GM21515 (cell line): ENCODE measurements at regions not wholly inside any gene's neighbourhood (a gene's known extent, or its start where the extent isn't known, plus 50 kb on each side); places are given as distances from the start of the nearest gene placed in this dataset.

ENCODE experiments used
- ATAC-seq: cut with Tn5 transposase; IDR thresholded peaks from one replicate; pipeline ENCODE4 v1.9.1; 2021; ENCODE audit not compliant: unreplicated experiment

DNA sequence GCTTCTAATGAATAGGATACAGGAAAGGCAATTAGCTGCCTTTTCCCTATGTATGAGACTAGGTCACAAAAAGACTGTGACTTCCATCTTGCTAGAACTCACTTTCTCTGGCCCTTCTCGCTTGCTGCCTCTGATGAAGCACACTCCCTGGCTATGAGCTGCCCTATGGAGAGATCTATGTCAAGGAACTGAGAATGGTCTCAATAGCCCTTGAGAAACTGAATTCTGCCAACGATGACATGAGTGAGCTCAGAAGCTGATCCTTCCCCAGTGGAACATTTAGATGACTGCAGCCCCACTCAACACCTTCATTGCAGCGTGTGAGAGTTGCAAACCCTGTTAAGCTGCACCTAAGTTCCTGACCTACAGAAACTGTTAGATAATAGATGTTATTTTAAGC is 309.8 kb downstream of the COG6 start:
- no peak for ATAC-seq

DNA sequence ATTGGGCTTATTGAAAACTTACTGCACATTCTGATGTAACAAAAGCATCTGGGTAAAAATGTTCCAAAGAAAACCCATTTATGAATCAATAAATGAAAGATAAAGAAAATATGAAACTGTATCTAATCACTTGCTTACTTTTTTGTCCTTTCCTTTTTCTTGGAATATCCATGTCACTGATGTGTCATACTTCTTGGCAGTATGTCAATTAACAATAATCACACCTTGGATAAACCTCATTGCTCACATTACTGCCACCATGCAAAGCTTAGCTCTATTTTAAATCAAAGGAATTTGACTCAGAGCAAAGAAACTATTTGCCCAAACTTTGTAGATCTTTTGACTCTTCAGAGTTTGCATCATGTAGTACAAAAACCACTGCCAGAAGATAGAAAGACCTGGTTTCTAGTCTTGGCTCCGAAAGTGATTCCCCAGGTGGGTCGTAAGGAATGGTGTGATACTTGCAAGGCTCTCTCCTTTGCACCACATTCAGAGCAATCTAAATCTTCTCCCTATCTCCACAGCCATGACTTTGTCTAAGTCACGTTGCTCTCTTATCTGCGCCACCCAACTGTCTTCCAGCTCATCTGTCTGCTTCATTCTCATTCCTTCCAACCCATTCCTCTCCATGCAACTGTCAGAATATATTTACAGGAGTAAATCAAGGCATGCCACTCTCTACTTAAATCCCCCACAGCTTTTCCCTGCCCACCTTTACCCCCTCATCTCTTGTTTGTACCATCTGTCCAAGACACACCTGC is 311.9 kb downstream of the COG6 start:
- ATAC-seq, result no peak

DNA sequence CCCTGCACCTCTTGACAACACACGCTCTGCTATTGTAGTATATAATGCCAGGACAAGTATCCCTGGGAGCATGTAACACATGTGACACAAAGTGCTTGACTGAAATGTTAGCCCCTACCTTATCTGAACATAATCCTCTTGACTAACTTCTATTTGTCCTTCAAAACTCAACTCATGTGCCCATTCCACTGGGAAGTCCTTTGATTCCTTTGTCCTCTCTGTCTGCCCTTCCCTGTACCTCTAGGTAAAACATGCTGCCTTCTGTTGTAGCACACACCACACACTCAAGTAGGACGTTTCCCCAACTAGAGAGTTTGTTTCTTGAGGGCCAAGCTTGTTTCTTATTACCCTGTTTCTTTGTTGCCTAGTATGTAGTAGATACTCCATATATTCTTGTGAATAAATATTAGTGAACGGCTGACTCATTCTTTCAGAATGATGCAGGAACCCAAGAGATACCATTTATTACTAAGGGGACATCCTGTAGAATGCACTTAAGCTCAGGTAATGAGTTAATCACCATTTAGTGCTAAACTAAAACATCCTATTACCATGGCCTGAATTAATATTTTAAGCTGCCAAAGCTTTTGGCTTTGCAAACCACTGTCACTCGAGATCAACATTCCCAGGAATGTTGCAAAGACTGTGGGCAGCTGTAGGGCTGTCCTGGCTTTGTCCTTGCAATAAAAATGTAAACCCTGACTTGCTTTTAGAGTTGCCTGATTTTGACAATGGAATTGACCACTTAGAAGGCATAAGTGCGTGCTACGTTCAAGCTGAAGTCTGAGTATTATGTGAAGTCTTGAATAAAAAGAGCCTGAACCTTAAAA is 313.4 kb downstream of the COG6 start:
- no peak for ATAC-seq

DNA sequence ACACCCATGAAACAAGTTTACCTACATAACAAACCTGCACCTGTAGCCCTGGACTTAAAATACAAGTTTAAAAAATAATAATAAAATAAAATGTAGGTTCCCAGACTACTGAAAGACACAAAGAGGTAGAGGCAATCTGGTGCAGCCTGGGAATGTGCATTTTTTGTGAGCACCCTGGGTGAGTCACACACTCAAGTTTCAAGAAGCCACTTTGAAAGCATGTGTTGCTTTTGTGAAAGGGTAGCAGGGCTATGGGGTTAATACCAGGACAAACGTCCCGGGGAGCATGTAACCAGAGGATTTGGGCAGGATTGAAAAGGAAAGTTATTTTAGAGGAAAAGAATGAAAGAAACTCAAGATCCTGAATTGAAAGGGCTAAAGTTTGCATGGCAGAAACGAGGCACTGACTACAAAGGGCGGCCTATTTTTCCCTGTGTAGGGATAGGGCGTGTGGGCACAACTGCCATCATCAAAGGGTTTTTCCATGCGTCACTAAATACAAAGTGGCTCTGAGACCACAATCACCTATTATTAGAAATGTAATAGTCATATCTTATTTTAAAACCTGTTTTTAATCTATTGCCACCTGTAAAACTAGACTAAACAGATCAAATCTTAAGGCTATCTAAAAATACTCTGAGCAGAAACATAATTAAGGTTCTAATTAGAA is 314.9 kb downstream of the COG6 start:
- ATAC-seq, result no peak

DNA sequence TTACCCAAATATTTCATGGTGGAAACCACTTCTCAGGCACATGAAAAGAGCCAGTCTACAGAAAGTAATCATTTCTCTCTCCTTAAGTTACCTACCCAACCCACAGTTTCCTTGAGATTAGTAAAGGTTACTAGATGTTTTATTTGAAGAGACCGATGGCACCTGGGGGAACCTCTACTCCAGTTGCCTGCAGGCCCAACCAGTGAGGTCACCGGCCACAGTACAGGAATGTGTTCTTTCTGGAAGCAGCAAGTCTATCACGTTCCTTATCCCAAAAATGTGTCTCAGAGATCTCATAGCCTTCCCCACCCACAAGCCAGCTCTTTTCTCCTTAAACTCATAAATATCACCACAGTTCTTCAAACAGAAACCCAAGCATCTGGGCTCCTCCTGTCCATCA is 316.1 kb downstream of the COG6 start:
- ATAC-seq, result no peak

DNA sequence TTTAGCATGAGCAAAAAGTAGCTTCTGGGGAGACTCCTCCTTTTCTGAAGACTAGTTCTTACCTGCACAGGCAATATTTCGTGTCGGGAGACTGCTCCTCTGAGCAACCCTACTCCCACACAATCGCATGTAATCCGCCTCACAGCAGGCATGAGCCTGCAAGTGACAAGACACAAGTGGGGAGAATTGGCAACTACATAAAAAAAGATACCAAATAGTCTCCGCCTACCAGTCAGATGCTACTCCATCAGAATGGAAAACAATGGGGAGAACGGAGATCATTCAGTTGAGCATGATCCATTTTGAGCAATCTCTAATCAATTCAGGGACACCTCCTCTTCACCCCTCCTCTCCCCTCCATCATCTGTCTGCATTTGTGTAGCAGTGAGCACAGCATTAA is 321.0 kb downstream of the COG6 start:
- no peak for ATAC-seq

DNA sequence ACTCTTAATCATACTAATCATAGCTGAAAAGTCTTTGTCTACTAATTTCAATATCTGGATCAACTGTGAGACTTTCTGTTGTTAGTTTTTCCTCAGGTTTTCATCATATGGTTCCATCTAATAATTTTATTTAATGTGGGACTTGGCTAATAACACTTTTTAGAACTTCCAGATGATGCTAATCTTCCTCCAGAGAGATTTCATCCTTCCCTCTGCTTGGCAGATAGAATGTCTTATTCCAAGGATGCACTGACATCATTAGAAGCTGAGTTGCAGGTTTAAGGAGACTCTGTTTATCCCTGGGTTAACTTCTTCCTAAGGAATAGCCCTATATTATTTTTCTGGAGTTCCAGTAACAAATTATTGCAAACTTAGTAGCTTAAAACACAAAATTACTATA is 325.6 kb downstream of the COG6 start:
- no peak for ATAC-seq

DNA sequence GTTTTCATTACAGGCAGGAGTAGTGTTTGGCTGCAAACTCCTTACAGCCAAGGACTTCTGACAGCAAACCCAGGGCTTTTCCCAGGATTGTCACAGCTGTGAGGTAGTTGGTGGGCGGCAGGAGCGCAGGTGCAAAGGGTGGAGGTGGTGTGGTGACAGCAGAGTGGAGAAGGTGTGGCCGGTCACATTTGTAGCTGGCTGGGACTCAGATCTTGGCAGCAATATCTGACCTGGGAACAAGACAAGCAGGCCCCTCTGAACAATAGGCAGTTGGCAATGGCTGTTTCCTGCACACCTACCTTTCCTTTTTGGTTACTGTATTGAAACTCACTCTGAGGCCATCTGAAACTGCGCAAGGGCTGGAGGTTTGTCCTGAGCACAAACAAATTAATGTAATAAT is 327.3 kb downstream of the COG6 start:
- ATAC-seq, result no peak

DNA sequence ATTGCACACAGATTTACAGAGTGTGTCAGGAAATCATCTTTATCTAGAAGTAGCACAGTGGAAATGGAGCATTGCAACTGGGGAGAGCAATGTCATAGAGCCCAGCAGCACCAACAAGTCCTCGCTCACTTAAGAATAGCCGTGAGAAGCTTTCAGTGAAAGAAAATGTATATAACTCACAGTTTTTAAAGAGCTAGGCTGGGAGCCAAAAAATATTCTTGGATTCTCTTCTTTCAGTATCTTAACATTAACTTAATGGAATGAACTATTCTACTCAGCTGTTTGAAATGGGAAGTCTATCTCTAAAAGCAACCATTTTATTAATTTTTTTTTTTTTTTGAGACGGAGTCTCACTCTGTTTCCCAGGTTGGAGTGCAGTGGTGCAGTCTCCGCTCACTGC is 329.6 kb downstream of the COG6 start:
- ATAC-seq, result no peak

DNA sequence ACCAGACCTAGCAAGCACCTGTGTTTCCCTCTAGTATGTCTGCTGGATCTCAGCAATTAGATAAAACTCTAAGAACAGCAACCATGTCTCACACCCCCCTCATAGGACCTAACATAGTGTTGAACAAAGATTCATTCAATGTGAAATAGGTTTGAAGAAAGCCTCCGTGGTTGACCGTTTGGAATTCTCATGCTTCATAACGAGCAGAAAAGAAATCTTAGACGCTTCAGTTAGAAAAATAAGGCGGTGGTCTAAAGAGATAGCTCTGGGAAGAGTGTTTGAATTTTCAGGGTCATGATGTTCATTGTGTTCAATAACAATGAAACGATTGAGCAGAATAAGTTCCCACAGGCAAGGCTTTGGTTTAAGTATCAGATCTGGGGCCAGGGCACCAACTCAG is 332.9 kb downstream of the COG6 start:
- ATAC-seq, result no peak

DNA sequence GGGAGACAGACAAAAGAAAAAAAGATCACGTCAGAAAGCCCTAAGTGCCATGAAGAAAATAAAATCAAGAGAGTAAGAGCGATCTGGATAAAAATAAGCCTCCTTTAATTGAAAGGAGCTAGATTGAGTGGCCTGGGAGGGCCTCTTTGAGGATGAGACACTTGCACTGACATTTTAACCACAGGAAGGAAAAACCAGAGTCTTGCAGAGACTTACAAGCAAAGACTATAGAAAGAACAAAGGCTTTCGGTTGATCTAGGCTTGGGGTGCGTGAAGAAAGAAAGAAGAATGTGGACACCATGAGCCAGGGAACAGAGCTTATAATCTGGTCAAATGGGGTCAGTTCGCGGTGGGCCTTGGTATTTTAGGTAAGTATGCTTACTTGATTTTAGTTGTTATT is 342.7 kb downstream of the COG6 start:
- ATAC-seq, result no peak

DNA sequence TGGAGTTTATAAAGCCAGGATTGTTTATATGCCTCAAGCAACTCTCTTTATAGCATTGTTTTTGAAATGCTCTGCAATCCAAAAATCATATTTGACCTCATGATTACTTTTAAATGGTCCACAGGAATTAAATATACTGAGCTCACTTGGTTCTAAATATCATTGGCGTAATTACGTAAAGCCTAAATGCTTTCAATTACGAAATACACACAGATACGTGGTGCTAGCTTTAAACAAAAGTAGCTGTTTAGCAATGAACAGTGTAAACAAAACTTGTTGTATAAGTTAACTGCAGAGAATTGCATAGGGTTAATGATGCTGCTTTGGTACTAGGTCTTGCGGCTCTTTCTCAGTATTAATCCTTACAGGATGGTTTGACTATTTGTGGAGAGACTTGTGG is 346.6 kb downstream of the COG6 start:
- ATAC-seq, result no peak

DNA sequence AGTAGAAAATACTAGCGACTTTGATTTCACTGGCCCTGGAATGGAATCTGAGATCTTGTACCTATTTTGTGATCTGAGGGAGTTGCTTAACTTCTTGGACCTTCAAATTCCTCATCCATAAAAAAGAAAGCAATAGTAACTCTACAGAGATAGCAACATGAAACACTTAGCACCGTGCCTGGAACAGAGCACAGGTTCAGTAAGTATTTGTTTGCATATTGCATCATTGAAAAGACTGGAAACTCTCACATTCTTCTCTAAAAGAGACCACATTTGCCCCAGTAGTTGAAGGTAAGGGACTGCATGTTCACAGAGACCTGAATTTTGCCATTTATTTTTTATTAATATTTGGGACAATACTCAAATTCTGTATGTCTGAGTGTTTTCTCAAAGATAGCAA is 358.1 kb downstream of the COG6 start:
- no peak for ATAC-seq

DNA sequence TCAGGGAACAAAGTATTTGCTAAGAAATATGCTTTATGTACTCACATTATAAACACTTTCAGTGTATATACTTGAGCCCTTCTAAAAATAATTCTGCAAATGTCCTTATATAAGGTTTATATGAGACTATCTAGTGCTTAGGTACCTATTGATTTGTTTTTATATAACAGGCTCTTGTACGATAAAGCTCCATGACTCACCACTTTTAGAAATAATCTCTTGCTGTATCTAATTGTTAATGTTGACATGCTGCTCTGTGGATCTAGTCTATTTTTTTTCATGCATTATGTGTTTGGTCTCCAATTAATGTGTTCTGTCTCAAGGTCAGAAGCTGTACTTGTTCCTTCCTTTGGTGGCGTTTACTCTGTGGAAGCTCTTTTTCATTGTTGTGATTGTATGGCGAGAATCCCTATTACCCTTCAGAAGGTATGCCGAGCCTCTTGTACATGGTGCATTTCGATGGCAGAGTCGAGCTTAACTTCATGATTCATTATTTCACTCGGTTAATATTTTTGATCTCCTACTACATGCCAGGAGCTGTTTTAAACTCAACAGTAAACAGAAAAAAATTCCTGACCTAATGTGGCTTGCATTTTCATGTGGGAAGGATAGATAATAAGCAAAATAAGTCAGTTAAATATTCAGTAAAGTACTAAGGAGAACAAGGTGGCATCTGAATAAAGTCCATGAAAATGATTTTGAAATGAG is 361.6 kb downstream of the COG6 start:
- no peak for ATAC-seq

DNA sequence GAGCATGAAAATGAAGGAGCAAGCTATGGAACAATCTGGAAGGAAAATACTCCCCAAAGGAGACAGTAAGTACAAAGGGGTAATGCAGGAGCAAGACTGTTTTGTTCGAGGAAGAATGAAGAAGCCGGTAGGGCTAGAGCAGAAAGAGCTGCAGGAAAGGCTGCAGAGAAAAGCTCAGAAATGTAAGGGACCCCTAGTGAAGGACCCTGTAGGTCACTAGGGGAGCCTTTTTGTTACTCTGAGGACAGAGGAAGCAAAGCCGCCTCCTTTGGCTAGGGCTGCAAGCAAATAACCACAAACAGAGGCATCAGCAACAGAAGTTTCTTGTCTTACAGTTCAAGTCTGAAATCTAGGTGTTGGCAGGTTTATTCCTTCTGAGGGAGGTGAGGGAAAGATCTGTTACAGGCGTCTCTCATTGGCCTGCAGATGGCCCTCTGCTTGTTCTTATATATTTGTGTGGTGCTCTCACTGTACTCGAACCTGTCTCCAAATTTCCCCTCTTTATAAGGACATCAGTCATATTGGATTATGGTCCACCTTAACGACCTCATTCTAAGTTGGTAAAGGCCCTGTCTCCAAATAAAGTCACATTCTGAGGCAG is 362.3 kb downstream of the COG6 start:
- no peak for ATAC-seq

DNA sequence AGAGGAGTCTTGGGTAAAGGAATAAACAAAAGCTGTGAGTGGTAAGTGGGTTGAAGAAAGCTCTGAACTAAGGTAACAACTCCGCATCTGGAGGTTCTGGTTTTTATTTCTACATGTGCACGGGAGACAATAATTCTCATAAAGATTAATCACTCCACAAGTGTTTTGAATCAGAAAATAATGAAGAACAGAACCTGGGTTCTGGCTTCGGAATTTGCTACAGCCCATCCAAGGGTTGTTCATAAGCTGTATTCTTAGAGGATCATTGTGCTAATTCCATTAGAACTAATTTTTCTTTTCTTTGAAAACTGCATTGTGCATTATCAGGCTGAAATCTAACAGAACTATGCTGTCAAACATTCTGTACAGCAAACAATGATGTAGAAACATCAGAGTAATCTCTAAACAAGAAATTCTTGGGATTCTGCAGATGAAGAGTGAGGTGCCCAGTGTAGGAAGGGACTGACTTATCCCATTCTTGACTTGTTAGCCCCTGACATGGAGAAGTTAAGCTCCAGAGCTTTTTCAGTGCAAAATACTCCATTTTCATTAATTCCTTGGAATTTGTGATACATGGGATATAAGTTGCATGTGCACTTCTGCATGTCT is 368.2 kb downstream of the COG6 start:
- ATAC-seq, result no peak

DNA sequence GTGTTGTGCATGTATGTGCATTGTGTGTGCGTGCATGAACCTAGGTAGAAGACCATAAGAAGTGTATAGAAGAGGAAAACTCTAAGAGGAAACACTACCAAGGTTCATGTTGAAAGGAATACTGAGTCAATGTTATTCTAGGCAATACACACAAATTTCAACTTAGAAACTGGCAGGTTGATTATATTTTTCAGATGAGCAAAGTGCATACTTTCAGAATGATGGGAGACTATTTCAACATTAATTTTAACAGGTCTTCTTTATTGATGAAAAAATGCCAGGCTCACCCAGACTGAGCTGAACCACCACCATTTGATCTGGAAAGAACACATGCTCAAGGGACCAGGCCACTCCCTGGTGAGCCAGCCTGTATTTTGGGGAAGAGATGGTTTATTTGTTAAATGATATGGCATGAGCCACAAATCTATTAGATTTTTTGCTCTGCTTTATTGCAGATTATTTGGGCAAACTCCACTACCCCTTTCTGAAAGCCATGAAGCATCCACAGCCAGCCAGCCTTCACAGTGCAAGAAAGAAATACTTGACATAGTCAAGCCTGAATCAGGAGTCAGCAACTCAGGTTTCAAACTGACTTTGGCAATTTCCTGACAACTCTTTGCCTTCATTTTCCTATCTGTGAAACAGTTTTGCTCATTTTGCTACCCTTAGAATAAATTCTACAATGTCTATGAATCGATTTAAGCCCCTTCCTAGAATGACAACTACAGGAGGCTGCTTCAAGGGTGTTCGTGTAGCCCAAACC is 368.9 kb downstream of the COG6 start:
- no peak for ATAC-seq

DNA sequence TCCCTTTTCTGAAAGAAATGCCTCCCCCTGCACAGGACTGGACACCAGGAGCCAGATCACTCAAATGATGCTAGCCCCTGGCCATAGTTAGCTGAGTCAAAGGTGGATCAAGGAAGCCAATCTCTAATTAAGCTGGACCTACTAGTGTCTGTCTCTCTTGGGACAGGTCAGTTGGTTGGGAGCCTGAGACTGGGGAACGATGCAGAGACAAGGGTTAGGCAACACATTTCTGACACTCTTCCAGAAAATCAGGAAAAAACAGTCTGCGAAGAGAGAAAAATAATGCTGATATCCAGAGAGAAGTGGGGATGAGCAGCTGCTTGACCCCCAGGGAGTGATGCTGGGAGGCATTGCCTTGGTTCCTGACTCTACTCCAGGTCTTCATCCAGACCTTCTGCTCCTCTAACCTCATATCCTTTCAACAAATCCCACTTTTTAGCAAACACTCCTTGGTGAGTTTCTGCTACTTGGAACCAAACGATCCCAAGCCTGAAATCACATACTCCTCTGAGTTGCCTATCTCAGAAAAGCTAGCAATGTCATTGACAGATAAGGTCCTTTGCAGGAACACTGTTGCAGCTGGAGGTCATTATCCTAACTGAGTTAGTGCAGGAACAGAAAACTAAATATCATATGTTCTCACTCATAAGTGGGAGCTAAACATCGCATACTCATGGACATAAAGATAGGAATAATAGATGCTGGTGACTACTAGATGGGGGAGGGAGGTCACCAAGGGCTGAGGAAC is 369.7 kb downstream of the COG6 start:
- ATAC-seq, result no peak

DNA sequence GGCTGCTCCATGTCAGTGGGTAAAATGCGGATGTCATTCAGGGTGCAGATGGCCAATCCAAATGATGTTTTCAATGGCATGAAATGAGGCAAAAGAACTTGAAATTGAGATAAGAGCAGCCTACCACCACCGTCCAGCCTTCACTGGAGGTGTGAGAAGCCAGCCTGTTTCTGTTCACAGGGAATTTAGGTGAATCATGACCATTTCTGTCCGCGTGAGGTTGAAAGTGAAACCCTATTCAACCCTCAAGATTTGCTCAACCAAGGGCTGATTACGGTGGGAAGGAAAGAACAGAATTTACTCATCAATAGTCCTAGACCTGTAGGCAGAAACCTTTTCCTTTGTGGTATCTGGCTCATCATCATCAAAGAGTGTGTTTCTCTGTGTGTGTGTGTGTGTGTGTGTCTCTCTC is 370.7 kb downstream of the COG6 start:
- peak; percentile 96 for ATAC-seq
